ENCODE measurements at regions not wholly inside any gene's neighbourhood (a gene's known extent, or its start where the extent isn't known, plus 50 kb on each side); places are given as distances from the start of the nearest gene placed in this dataset.

DNA sequence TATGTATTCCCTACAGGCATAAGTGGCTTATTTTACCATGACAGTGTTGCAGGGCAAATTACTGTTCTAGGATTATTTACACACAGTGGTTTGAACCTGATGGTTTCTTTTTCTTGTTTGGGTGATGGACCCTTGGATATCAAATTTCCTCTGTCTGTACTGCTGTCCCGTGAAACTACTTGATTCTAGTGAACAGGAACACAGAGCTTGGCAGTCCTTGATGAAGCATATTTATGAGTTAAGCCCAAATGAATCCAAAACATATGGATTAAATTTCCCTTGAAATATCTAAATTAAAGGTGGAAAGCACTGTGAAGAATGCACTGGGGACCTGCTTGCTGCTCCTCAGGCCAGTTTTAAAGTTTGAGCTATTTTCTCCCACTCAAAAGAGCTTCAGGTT is 635.3 kb downstream of the INHBA start:
- no peak for TF ChIP-seq POLR2A (IDR thresholded peaks at IDR 0.05)
- no peak for TF ChIP-seq POLR2AphosphoS5 (IDR thresholded peaks at IDR 0.05)
- WGBS = 76% methylated on average over 1 of the region's 1 CpG
- no peak for DNase-seq (ENCODE audit: low spot score in 2 of 2)
- H3K36me3 ChIP-seq = no peaks in the 10 kb centered on the region
- H3K27ac ChIP-seq = no peak overlapping the region
- H3K27me3 ChIP-seq = no peaks in the 10 kb centered on the region
- no peaks in the 10 kb centered on the region for H3K9me3 ChIP-seq
- H3K4me3 ChIP-seq = no peak overlapping the region
- H3K4me1 ChIP-seq = no peaks in the 10 kb centered on the region

DNA sequence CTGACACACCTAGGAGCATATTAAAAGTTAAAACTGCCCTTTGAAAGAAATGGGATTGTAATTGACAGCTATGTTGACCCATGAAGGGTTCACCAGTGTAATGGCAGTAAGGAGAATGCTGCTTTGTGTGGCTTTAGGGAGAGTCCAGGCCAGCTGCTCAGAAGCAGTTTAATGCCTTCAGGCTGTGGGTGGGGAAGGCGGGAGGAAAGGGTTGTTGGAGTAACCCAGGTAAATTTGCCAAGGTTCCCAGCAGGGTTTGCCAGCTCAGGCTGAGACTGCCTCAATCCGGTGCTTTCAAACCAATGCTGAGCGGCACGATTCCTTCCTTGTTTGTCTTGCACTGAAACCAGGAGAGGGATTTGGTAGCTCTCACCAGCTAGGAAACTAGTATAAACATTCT is 637.2 kb downstream of the INHBA start:
- Histone ChIP-seq H3K4me1 (no peaks in the 10 kb centered on the region), H3K9me3 (no peaks in the 10 kb centered on the region), H3K36me3 (no peaks in the 10 kb centered on the region), H3K27ac (no peak overlapping the region), H3K4me3 (no peak overlapping the region), H3K27me3 (no peaks in the 10 kb centered on the region)
- DNase-seq (ENCODE audit: low spot score in 2 of 2) = no peak
- 58% methylated on average over 4 of the region's 4 CpGs for WGBS
- TF ChIP-seq POLR2AphosphoS5 (IDR thresholded peaks at IDR 0.05) = peak in 1 of 3 donors; percentile 17
- no peak for TF ChIP-seq EP300 (IDR thresholded peaks at IDR 0.05)

- 72% methylated on average over 4 of the region's 4 CpGs for WGBS
- H3K4me3 ChIP-seq = no peak overlapping the region
- H3K9me3 ChIP-seq = no peaks in the 10 kb centered on the region
- no peaks in the 10 kb centered on the region for H3K4me1 ChIP-seq
- no peak for DNase-seq (ENCODE audit: low spot score in 2 of 2)
- no peaks in the 10 kb centered on the region for H3K27me3 ChIP-seq
- H3K36me3 ChIP-seq = no peaks in the 10 kb centered on the region
- no peak overlapping the region for H3K27ac ChIP-seq
- TF ChIP-seq EP300 (IDR thresholded peaks at IDR 0.05) (no peak), POLR2A (IDR thresholded peaks at IDR 0.05) (no peak), POLR2AphosphoS5 (IDR thresholded peaks at IDR 0.05) (no peak)
- TF ChIP-seq, protein P1, sequence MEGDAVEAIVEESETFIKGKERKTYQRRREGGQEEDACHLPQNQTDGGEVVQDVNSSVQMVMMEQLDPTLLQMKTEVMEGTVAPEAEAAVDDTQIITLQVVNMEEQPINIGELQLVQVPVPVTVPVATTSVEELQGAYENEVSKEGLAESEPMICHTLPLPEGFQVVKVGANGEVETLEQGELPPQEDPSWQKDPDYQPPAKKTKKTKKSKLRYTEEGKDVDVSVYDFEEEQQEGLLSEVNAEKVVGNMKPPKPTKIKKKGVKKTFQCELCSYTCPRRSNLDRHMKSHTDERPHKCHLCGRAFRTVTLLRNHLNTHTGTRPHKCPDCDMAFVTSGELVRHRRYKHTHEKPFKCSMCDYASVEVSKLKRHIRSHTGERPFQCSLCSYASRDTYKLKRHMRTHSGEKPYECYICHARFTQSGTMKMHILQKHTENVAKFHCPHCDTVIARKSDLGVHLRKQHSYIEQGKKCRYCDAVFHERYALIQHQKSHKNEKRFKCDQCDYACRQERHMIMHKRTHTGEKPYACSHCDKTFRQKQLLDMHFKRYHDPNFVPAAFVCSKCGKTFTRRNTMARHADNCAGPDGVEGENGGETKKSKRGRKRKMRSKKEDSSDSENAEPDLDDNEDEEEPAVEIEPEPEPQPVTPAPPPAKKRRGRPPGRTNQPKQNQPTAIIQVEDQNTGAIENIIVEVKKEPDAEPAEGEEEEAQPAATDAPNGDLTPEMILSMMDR (IDR thresholded peaks at IDR 0.05) = no peak
These were observed 639.8 kb downstream of the INHBA start for GRCh38 chr7:41063116-41063515.

- TF ChIP-seq POLR2AphosphoS5 (IDR thresholded peaks at IDR 0.05) (no peak), POLR2A (IDR thresholded peaks at IDR 0.05) (no peak), EP300 (IDR thresholded peaks at IDR 0.05) (no peak)
- TF ChIP-seq, protein P1 (IDR thresholded peaks at IDR 0.05) = no peak
- Histone ChIP-seq H3K27ac (no peak overlapping the region), H3K27me3 (no peaks in the 10 kb centered on the region), H3K36me3 (no peaks in the 10 kb centered on the region), H3K4me1 (no peaks in the 10 kb centered on the region), H3K9me3 (no peaks in the 10 kb centered on the region), H3K4me3 (no peak overlapping the region)
- 82% methylated on average over 6 of the region's 6 CpGs for WGBS
- DNase-seq (ENCODE audit: low spot score in 2 of 2) = no peak
These were observed 642.1 kb downstream of the INHBA start for GRCh38 chr7:41060796-41061195.

DNA sequence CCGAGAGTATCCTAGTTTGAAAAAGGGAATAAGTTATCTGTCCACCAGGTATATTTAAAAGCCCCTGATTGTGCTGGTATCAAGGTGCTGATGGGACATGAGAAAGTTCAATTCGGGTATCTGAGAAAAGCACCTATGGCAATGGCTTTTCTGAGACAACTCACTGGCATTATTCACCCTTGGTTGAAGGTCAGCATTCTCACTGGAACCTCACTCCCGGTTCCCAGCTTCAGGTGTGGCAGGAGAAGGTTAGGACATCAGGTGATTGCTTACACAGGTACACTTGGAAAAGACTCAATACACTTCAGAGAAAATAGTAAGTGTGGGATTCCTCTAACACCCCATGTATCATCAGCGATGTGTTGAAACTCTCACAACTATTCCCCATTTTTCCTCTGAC is 643.1 kb downstream of the INHBA start:
- 94% methylated on average over 4 of the region's 4 CpGs for WGBS
- H3K4me1 ChIP-seq = no peaks in the 10 kb centered on the region
- no peaks in the 10 kb centered on the region for H3K9me3 ChIP-seq
- DNase-seq (ENCODE audit: low spot score in 2 of 2) = no peak
- no peak overlapping the region for H3K4me3 ChIP-seq
- no peaks in the 10 kb centered on the region for H3K36me3 ChIP-seq
- H3K27ac ChIP-seq = no peak overlapping the region
- no peaks in the 10 kb centered on the region for H3K27me3 ChIP-seq
- TF ChIP-seq, protein P1 (IDR thresholded peaks at IDR 0.05) = no peak
- TF ChIP-seq POLR2AphosphoS5 (IDR thresholded peaks at IDR 0.05) = no peak
- no peak for TF ChIP-seq POLR2A (IDR thresholded peaks at IDR 0.05)
- TF ChIP-seq EP300 (IDR thresholded peaks at IDR 0.05) = no peak

- TF ChIP-seq POLR2A (IDR thresholded peaks at IDR 0.05) (no peak), EP300 (IDR thresholded peaks at IDR 0.05) (no peak), POLR2AphosphoS5 (IDR thresholded peaks at IDR 0.05) (no peak)
- TF ChIP-seq, protein P1 (IDR thresholded peaks at IDR 0.05) = no peak
- Histone ChIP-seq H3K27ac (no peak overlapping the region), H3K9me3 (no peaks in the 10 kb centered on the region), H3K36me3 (no peaks in the 10 kb centered on the region), H3K27me3 (no peaks in the 10 kb centered on the region), H3K4me3 (no peak overlapping the region), H3K4me1 (no peaks in the 10 kb centered on the region)
- no peak for DNase-seq (ENCODE audit: low spot score in 2 of 2)
- WGBS = 79% methylated on average over 4 of the region's 4 CpGs
These were observed 643.7 kb downstream of the INHBA start for GRCh38 chr7:41058986-41059741.

Measured in suprapubic skin (tissue), 4 donors.